Thoracic aorta (tissue), 2 donors: ENCODE measurements at regions not wholly inside any gene's neighbourhood (a gene's known extent, or its start where the extent isn't known, plus 50 kb on each side); places are given as distances from the start of the nearest gene placed in this dataset.

Source experiments
- ATAC-seq: fragments of 150-250 bp; one replicate; pipeline ENCODE4 v1.8.0; 2017; ENCODE audit warnings: low read depth; ENCODE audit not compliant: insufficient number of reproducible peaks, low FRiP score
- DNase-seq: peaks from one replicate; pipeline ENCODE4 v3.0.0-alpha.2; 2020; ENCODE audit warnings: low spot score
- H3K27ac ChIP-seq, 2 donors: fragments of 200-600 bp; sonication (generic); 1 replicate in 1 of 2; 2 replicates in 1 of 2; pipeline ENCODE4 v1.5.1; 2016; ENCODE audit warnings: mild to moderate bottlenecking in 2 of 2, moderate library complexity in 2 of 2
- H3K27me3 ChIP-seq: fragments of 200-600 bp; sonication (generic); replicated peaks from 2 replicates; pipeline ENCODE4 v1.6.0; 2016; ENCODE audit warnings: mild to moderate bottlenecking; ENCODE audit not compliant: insufficient read depth
- H3K36me3 ChIP-seq: fragments of 200-600 bp; sonication (generic); one replicate; pipeline ENCODE4 v1.5.1; 2016
- H3K4me1 ChIP-seq, 2 donors: fragments of 200-600 bp; sonication (generic); 1 replicate in 1 of 2; 2 replicates in 1 of 2; pipeline versions ENCODE4 v1.5.1 to v1.6.0; 2016; ENCODE audit warnings: low read depth in 2 of 2, mild to moderate bottlenecking in 1 of 2; ENCODE audit not compliant: control insufficient read depth in 1 of 2
- H3K4me3 ChIP-seq: fragments of 200-600 bp; sonication (generic); 2 replicates; pipeline ENCODE4 v1.5.1; 2016; ENCODE audit warnings: mild to moderate bottlenecking
- H3K9me3 ChIP-seq: fragments of 200-600 bp; sonication (generic); 2 replicates; pipeline ENCODE4 v1.5.1; 2016
- CTCF ChIP-seq: fragments of 200-600 bp; sonication (generic); IDR thresholded peaks from one replicate; pipeline ENCODE4 v1.5.1; 2019; ENCODE audit warnings: antibody characterized with exemption

- Histone ChIP-seq H3K36me3 (no peaks in the 10 kb centered on the region), H3K9me3 (no peaks in the 10 kb centered on the region), H3K27me3 (no peaks in the 10 kb centered on the region), H3K4me1 (peaks cover 0 to 5% of the 10 kb centered on the region in 2 donors), H3K27ac (no peak overlapping the region), H3K4me3 (no peak overlapping the region)
- ATAC-seq = no peak
- DNase-seq = no peak
- TF ChIP-seq CTCF = no peak
Measured at GRCh38 chr16:85357323-85357722, 245.1 kb upstream of the CIBAR2 start.

DNA sequence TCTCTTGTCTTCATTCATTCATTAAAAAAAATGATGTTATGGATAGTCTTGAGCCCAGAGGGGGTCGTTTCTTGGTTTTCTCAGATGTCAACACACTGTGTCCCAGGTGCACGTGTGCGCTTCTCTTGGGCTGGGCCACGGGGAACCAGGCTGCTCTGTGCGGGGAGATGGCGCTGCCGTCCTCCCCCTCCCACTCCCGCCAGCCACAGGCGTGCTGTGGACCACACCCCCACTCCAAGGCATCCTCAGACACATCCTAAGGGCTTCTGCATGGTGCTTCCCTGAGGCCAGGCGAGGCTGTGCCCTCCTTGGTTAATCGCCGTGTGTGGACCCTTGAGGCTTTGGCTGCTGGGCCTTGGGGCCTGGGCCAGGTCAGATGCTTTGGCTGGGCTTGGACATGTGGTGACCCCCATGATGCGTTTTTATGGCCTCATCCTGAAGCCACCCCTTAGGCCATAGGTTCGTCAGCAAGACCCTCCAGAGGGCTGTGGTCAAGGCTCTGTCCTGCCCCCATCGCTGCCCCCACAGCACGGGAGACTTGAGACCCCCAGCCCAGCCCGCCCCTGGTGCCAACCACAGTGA is 245.7 kb upstream of the CIBAR2 start:
- H3K27ac ChIP-seq = no peak overlapping the region
- ATAC-seq = no peak
- no peak for TF ChIP-seq CTCF
- H3K27me3 ChIP-seq = no peaks in the 10 kb centered on the region
- DNase-seq = no peak
- H3K4me3 ChIP-seq = no peak overlapping the region
- H3K4me1 ChIP-seq = no peaks in the 10 kb centered on the region
- no peaks in the 10 kb centered on the region for H3K9me3 ChIP-seq
- no peaks in the 10 kb centered on the region for H3K36me3 ChIP-seq

GRCh38 chr16:85358704-85359146 is 246.5 kb upstream of the CIBAR2 start:
- Histone ChIP-seq H3K27ac (no peak overlapping the region), H3K4me1 (no peaks in the 10 kb centered on the region), H3K4me3 (no peak overlapping the region), H3K27me3 (no peaks in the 10 kb centered on the region), H3K9me3 (no peaks in the 10 kb centered on the region), H3K36me3 (no peaks in the 10 kb centered on the region)
- ATAC-seq = no peak
- DNase-seq = no peak
- TF ChIP-seq CTCF = no peak

GRCh38 chr16:85359147-85359822 is 247.0 kb upstream of the CIBAR2 start:
- Histone ChIP-seq H3K27me3 (no peaks in the 10 kb centered on the region), H3K9me3 (no peaks in the 10 kb centered on the region), H3K4me3 (no peak overlapping the region), H3K36me3 (no peaks in the 10 kb centered on the region), H3K27ac (no peak overlapping the region), H3K4me1 (no peaks in the 10 kb centered on the region)
- ATAC-seq = no peak
- DNase-seq = no peak
- TF ChIP-seq CTCF = no peak

GRCh38 chr16:85360323-85361277 is 248.3 kb upstream of the CIBAR2 start:
- no peak for TF ChIP-seq CTCF
- Histone ChIP-seq H3K4me1 (peaks cover 0 to under 1% of the 10 kb centered on the region in 2 donors), H3K9me3 (no peaks in the 10 kb centered on the region), H3K27ac (no peak overlapping the region), H3K4me3 (no peak overlapping the region), H3K36me3 (no peaks in the 10 kb centered on the region), H3K27me3 (no peaks in the 10 kb centered on the region)
- ATAC-seq (no peak), DNase-seq (no peak)
